Endodermal cell (in vitro differentiated cells): ENCODE measurements at regions not wholly inside any gene's neighbourhood (a gene's known extent, or its start where the extent isn't known, plus 50 kb on each side); places are given as distances from the start of the nearest gene placed in this dataset.
A peak's percentile ranks its signal among the peaks of the same experiment; 100 is the strongest.

Source experiments
- DNase-seq: peaks from one replicate; pipeline ENCODE4 v3.0.0-alpha.2; 2017
- H3K27ac ChIP-seq: 2 replicates; pipeline ENCODE4 v1.5.1; 2013; ENCODE audit warnings: mild to moderate bottlenecking, low read depth, low read length, moderate library complexity
- H3K27me3 ChIP-seq: 2 replicates; pipeline ENCODE4 v1.6.1; 2013; ENCODE audit warnings: mild to moderate bottlenecking, low read length, moderate library complexity; ENCODE audit not compliant: insufficient read depth, control insufficient read depth, poor library complexity, severe bottlenecking
- H3K36me3 ChIP-seq: 2 replicates; pipeline ENCODE4 v1.7.0; 2013; ENCODE audit warnings: mild to moderate bottlenecking, low read length, moderate library complexity; ENCODE audit not compliant: control insufficient read depth, insufficient read depth
- H3K4me1 ChIP-seq: one replicate; pipeline ENCODE4 v1.7.0; 2013; ENCODE audit warnings: low read length; ENCODE audit not compliant: control insufficient read depth, insufficient read depth
- H3K4me3 ChIP-seq: 2 replicates; pipeline ENCODE4 v1.5.1; 2013; ENCODE audit warnings: mild to moderate bottlenecking, low read length, moderate library complexity
- H3K9ac ChIP-seq: 2 replicates; pipeline ENCODE4 v1.6.1; 2013; ENCODE audit warnings: mild to moderate bottlenecking, low read length, moderate library complexity; ENCODE audit not compliant: poor library complexity, severe bottlenecking; ENCODE audit errors: extremely low read depth
- H3K9me3 ChIP-seq: 2 replicates; pipeline ENCODE4 v1.6.1; 2013; ENCODE audit warnings: mild to moderate bottlenecking, low read length, moderate library complexity; ENCODE audit not compliant: control insufficient read depth
- H3K27ac Mint-ChIP-seq: 2 replicates; pipeline ENCODE4 v1.8.0; 2020; ENCODE audit warnings: mixed read lengths
- H3K27me3 Mint-ChIP-seq: 2 replicates; pipeline ENCODE4 v1.8.0; 2021; ENCODE audit warnings: mild to moderate bottlenecking, mixed read lengths; ENCODE audit not compliant: insufficient read depth
- H3K36me3 Mint-ChIP-seq: 2 replicates; pipeline ENCODE4 v1.8.0; 2020; ENCODE audit warnings: low read depth, mixed read lengths
- H3K4me1 Mint-ChIP-seq: 2 replicates; pipeline ENCODE4 v1.8.0; 2020; ENCODE audit warnings: mixed read lengths
- H3K4me3 Mint-ChIP-seq: 2 replicates; pipeline ENCODE4 v1.8.0; 2020; ENCODE audit warnings: mild to moderate bottlenecking, moderate library complexity, mixed read lengths
- H3K9me3 Mint-ChIP-seq: 2 replicates; pipeline ENCODE4 v1.8.0; 2020; ENCODE audit warnings: mild to moderate bottlenecking, mixed read lengths
- WGBS, 2 experiments: methylation state at CpG; one replicate each; pipeline versions ENCODE4 v1.1.5 to v1.1.7; 2013; ENCODE audit warnings: missing lambda C conversion rate in 2 of 2, mixed read lengths in 1 of 2; ENCODE audit not compliant: insufficient coverage in 1 of 2, insufficient read length in 1 of 2; 5-methylcytosine and 5-hydroxymethylcytosine counted together
- TF ChIP-seq, protein P1 (sequence below): fragments of 200-600 bp; sonication (generic); conservative IDR thresholded peaks from 2 replicates; pipeline ENCODE4 v1.5.0; 2021; ENCODE audit warnings: antibody characterized with exemption, mild to moderate bottlenecking

DNA sequence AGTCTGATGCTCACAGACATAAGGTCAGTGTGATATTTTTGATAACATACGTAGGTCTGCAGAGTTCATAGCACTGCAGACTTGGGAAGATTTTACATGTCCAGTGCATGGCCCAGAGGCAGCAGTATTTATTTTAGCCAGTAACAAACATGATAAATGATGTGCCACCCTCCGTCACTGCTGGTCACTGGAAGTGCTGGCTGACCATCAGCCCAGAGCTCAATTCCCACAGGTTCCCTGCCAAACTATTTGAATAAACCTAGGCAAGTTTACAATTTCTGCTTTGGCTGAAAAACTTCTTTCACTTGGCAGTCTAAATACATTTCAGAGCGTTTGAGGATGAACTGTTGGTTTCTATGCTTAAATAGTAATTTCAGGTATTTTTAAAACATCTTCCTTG is 135.5 kb upstream of the EDNRB start:
- WGBS, 2 experiments: 91 to 94% methylated on average over 2 to 3 of the region's 3 CpGs
- Mint-ChIP-seq H3K36me3 (peaks cover 10% of the 10 kb centered on the region), H3K9me3 (peaks cover 37% of the 10 kb centered on the region)

DNA sequence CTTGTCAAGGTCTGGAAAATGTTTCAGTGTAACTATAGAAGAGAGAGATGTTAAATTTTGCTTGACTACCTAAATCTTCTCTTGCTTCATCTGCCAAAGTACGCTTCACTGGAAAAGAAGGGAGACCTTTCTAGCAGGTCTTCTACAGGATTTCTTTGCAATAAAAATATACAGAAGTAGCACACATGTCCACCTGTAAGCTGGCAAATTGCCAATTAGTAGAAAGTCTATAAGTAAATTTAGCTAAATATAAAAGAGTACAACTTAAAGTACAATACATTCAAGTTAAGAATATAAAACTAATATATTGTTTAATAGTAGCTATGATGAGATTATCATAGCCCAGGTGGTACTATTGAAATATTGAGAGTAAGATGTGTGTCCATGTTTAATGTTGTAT is 128.5 kb upstream of the EDNRB start:
- Histone ChIP-seq H3K9me3 (no peaks in the 10 kb centered on the region), H3K9ac (no peak overlapping the region), H3K27me3 (no peaks in the 10 kb centered on the region), H3K27ac (no peak overlapping the region), H3K4me1 (no peaks in the 10 kb centered on the region), H3K4me3 (no peak overlapping the region), H3K36me3 (no peaks in the 10 kb centered on the region)
- DNase-seq: no peak
- Mint-ChIP-seq H3K27me3 (no peaks in the 10 kb centered on the region), H3K27ac (no peak overlapping the region), H3K36me3 (no peaks in the 10 kb centered on the region), H3K4me1 (peaks cover 6% of the 10 kb centered on the region), H3K4me3 (no peak overlapping the region), H3K9me3 (no peaks in the 10 kb centered on the region)
- WGBS, 2 experiments: 100% methylated on average over 1 of the region's 1 CpG
- TF ChIP-seq, protein P1, sequence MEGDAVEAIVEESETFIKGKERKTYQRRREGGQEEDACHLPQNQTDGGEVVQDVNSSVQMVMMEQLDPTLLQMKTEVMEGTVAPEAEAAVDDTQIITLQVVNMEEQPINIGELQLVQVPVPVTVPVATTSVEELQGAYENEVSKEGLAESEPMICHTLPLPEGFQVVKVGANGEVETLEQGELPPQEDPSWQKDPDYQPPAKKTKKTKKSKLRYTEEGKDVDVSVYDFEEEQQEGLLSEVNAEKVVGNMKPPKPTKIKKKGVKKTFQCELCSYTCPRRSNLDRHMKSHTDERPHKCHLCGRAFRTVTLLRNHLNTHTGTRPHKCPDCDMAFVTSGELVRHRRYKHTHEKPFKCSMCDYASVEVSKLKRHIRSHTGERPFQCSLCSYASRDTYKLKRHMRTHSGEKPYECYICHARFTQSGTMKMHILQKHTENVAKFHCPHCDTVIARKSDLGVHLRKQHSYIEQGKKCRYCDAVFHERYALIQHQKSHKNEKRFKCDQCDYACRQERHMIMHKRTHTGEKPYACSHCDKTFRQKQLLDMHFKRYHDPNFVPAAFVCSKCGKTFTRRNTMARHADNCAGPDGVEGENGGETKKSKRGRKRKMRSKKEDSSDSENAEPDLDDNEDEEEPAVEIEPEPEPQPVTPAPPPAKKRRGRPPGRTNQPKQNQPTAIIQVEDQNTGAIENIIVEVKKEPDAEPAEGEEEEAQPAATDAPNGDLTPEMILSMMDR: no peak

More for the DNA sequence above, 135.5 kb upstream of the EDNRB start:
- no peaks in the 10 kb centered on the region for H3K4me1 Mint-ChIP-seq
- H3K4me3 Mint-ChIP-seq: no peak overlapping the region
- no peak for DNase-seq
- no peaks in the 10 kb centered on the region for H3K4me1 ChIP-seq
- peaks cover under 1% of the 10 kb centered on the region for H3K27me3 Mint-ChIP-seq
- peaks cover 29% of the 10 kb centered on the region for H3K9me3 ChIP-seq
- no peaks in the 10 kb centered on the region for H3K36me3 ChIP-seq
- H3K27ac ChIP-seq: no peak overlapping the region
- H3K4me3 ChIP-seq: no peak overlapping the region
- no peak overlapping the region for H3K27ac Mint-ChIP-seq
- TF ChIP-seq, protein P1: no peak
- no peak overlapping the region for H3K9ac ChIP-seq
- no peaks in the 10 kb centered on the region for H3K27me3 ChIP-seq

DNA sequence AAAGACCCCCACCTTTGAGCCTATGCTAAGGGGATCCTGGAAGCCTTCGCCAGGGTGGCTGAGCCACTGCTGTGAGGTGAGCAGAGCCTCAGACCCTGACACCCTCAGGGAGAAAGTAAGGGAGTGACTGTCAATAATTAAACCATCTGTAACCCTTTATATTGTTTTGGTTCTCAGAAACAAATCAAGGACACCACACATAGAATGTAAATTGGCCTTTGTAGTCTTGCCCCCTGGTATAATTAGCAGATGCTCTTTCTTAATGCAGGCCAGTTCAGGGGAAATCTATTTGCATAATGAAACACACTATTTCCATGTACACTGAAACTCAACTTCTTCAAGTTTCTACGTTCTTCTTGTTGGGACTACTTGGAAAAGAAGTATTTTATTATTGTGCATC is 127.7 kb upstream of the EDNRB start:
- Histone ChIP-seq H3K36me3 (no peaks in the 10 kb centered on the region), H3K27ac (peak overlapping the region; percentile 22), H3K4me3 (no peak overlapping the region), H3K4me1 (no peaks in the 10 kb centered on the region), H3K27me3 (no peaks in the 10 kb centered on the region), H3K9me3 (no peaks in the 10 kb centered on the region), H3K9ac (no peak overlapping the region)
- no peaks in the 10 kb centered on the region for H3K27me3 Mint-ChIP-seq
- H3K4me3 Mint-ChIP-seq: no peak overlapping the region
- WGBS, 2 experiments: 67% methylated on average over 1 of the region's 2 CpGs; no CpG with 5 or more reads in 1 of the 2 experiments
- no peak overlapping the region for H3K27ac Mint-ChIP-seq
- H3K9me3 Mint-ChIP-seq: no peaks in the 10 kb centered on the region
- H3K36me3 Mint-ChIP-seq: no peaks in the 10 kb centered on the region
- H3K4me1 Mint-ChIP-seq: peaks cover 6% of the 10 kb centered on the region
- DNase-seq: no peak
- TF ChIP-seq, protein P1: no peak
